ENCODE measurements at regions not wholly inside any gene's neighbourhood (a gene's known extent, or its start where the extent isn't known, plus 50 kb on each side); places are given as distances from the start of the nearest gene placed in this dataset.

GRCh38 chr14:35211067-35211466, 81.1 kb upstream of the PSMA6 start:
- H3K27me3 ChIP-seq (replicated peaks; ENCODE audit: insufficient read depth, low read depth, low read length, poor library complexity), result no peaks in the 10 kb centered on the region
- H3K4me1 ChIP-seq (ENCODE audit: insufficient read depth, low read length, poor library complexity, severe bottlenecking), result peaks cover 6% of the 10 kb centered on the region
- H3K27ac ChIP-seq (ENCODE audit: low read depth, low read length, poor library complexity, severe bottlenecking), result no peak overlapping the region
- ChIA-PET CTCF (no interaction called here), POLR2A (ENCODE audit: low non-redundant PET) (no interaction called here)
- no peak for DNase-seq (ENCODE audit: low spot score)
- no peak overlapping the region for H3K4me3 ChIP-seq (ENCODE audit: low read depth, low read length, poor library complexity, severe bottlenecking)
- no TSS peak for BruUV-seq (replicated peaks)
- intact Hi-C loops (cut with micrococcal nuclease; ENCODE audit: unreplicated experiment), result loop anchor here (5.0 kb wide), 1 partner anchor 69 kb away; no protein-coding TSS in a partner anchor
- TF ChIP-seq EZH2 (IDR thresholded peaks at IDR 0.05; ENCODE audit: borderline replicate concordance, low read depth, low read length, poor library complexity, severe bottlenecking) (no peak), CTCF (conservative IDR thresholded peaks at IDR 0.05; ENCODE audit: low read depth, low read length) (no peak)
- no peaks in the 10 kb centered on the region for H3K36me3 ChIP-seq (ENCODE audit: insufficient read depth, low read length, poor library complexity, severe bottlenecking)
- H3K9me3 ChIP-seq (ENCODE audit: low read depth, low read length, poor library complexity, severe bottlenecking), result no peaks in the 10 kb centered on the region

DNA sequence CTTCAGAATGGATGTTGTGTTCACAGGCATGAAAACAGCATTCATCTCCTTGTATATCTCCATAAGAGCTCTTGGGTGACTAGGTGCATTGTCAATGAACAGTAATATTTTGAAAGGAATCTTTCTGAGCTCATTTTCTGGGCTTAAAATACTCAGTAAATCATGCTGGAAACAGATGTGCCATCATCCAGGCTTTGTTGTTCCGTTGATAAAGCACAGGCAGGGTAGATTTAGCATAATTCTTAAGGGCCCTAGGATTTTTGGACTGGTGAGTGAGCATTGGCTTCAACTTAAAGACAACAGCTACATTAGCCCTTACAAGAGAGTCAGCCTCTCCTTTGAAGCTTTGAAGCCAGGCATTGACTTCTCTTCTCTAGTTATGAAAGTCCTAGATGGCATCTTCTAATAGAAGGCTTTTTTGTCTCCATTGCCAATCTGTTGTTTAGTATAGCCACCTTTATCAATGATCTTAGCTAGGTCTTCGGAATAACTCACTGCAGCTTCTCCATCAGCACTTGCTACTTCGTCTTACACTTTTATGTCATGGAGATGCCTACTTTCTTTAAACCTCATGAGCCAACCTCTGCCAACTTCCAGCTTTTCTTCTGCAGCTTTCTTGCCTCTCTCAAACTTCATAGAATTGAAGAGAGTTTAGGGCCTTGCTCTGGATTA, 79.6 kb upstream of the PSMA6 start:
- no peaks in the 10 kb centered on the region for H3K36me3 ChIP-seq (ENCODE audit: insufficient read depth, low read length, poor library complexity, severe bottlenecking)
- no peak for DNase-seq (ENCODE audit: low spot score)
- no peak for TF ChIP-seq EZH2 (IDR thresholded peaks at IDR 0.05; ENCODE audit: borderline replicate concordance, low read depth, low read length, poor library complexity, severe bottlenecking)
- TF ChIP-seq CTCF (conservative IDR thresholded peaks at IDR 0.05; ENCODE audit: low read depth, low read length), result no peak
- no peak overlapping the region for H3K4me3 ChIP-seq (ENCODE audit: low read depth, low read length, poor library complexity, severe bottlenecking)
- CTCF ChIA-PET, result no interaction called here
- intact Hi-C loops (cut with micrococcal nuclease; ENCODE audit: unreplicated experiment), result loop anchor here (5.0 kb wide), 1 partner anchor 70 kb away; no protein-coding TSS in a partner anchor
- POLR2A ChIA-PET (ENCODE audit: low non-redundant PET), result no interaction called here
- no peak overlapping the region for H3K27ac ChIP-seq (ENCODE audit: low read depth, low read length, poor library complexity, severe bottlenecking)
- peaks cover 6% of the 10 kb centered on the region for H3K4me1 ChIP-seq (ENCODE audit: insufficient read depth, low read length, poor library complexity, severe bottlenecking)
- no peaks in the 10 kb centered on the region for H3K27me3 ChIP-seq (replicated peaks; ENCODE audit: insufficient read depth, low read depth, low read length, poor library complexity)
- BruUV-seq (replicated peaks), result no TSS peak
- no peaks in the 10 kb centered on the region for H3K9me3 ChIP-seq (ENCODE audit: low read depth, low read length, poor library complexity, severe bottlenecking)

DNA sequence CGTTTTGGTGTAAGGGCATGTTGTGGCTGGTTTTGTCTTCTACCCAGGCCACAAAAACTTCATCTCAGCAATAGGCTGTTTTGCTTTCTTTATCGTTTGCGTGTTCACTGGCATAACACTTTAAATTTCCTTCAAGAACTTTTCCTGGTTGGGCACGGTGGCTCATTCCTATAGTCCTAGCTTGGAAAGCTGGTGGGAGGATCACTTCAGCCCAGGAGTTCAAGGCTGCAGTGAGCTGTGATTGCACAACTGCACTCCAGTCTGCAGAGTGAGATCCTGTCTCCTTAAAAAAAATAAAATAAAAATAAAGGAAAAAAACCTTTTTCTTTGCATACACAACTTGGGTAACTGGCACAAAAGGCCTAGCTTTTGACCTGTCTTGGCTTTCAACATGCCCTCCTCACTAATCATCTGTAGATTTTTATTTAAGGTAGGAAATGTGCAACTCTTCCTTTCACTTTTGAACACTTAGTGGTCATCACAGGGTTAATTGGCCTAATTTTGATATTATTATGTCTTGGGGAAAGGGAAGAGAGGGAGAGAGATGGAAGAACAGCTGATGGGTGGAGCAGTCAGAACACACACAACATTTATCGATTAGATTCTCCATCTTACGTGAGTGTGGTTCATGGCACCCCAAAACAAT, 78.9 kb upstream of the PSMA6 start:
- no peaks in the 10 kb centered on the region for H3K27me3 ChIP-seq (replicated peaks; ENCODE audit: insufficient read depth, low read depth, low read length, poor library complexity)
- no peaks in the 10 kb centered on the region for H3K36me3 ChIP-seq (ENCODE audit: insufficient read depth, low read length, poor library complexity, severe bottlenecking)
- H3K27ac ChIP-seq (ENCODE audit: low read depth, low read length, poor library complexity, severe bottlenecking), result no peak overlapping the region
- no peak for DNase-seq (ENCODE audit: low spot score)
- intact Hi-C loops (cut with micrococcal nuclease; ENCODE audit: unreplicated experiment), result loop anchor here (5.0 kb wide), 1 partner anchor 71 kb away; no protein-coding TSS in a partner anchor
- H3K4me3 ChIP-seq (ENCODE audit: low read depth, low read length, poor library complexity, severe bottlenecking), result no peak overlapping the region
- no TSS peak for BruUV-seq (replicated peaks)
- ChIA-PET CTCF (no interaction called here), POLR2A (ENCODE audit: low non-redundant PET) (no interaction called here)
- peaks cover 6% of the 10 kb centered on the region for H3K4me1 ChIP-seq (ENCODE audit: insufficient read depth, low read length, poor library complexity, severe bottlenecking)
- no peak for TF ChIP-seq CTCF (conservative IDR thresholded peaks at IDR 0.05; ENCODE audit: low read depth, low read length)
- TF ChIP-seq EZH2 (IDR thresholded peaks at IDR 0.05; ENCODE audit: borderline replicate concordance, low read depth, low read length, poor library complexity, severe bottlenecking), result no peak
- no peaks in the 10 kb centered on the region for H3K9me3 ChIP-seq (ENCODE audit: low read depth, low read length, poor library complexity, severe bottlenecking)

All from A673 (cell line).